Breast epithelium (tissue), 4 donors: ENCODE measurements at regions not wholly inside any gene's neighbourhood (a gene's known extent, or its start where the extent isn't known, plus 50 kb on each side); places are given as distances from the start of the nearest gene placed in this dataset.

Experiments
- DNase-seq, 2 donors: peaks; one replicate each; pipeline ENCODE4 v3.0.0-alpha.2; 2019; ENCODE audit warnings: low spot score in 2 of 2
- H3K27ac ChIP-seq, 2 donors: fragments of 200-600 bp; sonication (generic) in 1 of 2; one replicate each; pipeline ENCODE4 v1.5.1; 2016 to 2019; ENCODE audit warnings: mild to moderate bottlenecking in 1 of 2
- H3K27me3 ChIP-seq, 2 donors: fragments of 200-600 bp; sonication (generic) in 1 of 2; one replicate each; pipeline versions ENCODE4 v1.5.1 to v1.6.0; 2017 to 2019; ENCODE audit warnings: control low read depth in 1 of 2, mild to moderate bottlenecking in 1 of 2
- H3K36me3 ChIP-seq: fragments of 200-600 bp; one replicate; pipeline ENCODE4 v1.5.1; 2019
- H3K4me1 ChIP-seq, 2 donors: fragments of 200-600 bp; sonication (generic); one replicate each; pipeline ENCODE4 v1.5.1; 2016 to 2019; ENCODE audit warnings: control low read depth in 1 of 2
- H3K4me3 ChIP-seq, 3 donors: fragments of 200-600 bp; sonication (generic); 1 replicate in 2 of 3; 2 replicates in 1 of 3; pipeline ENCODE4 v1.5.1; 2016 to 2019; ENCODE audit warnings: mild to moderate bottlenecking in 3 of 3, moderate library complexity in 2 of 3
- H3K9me3 ChIP-seq, 2 donors: fragments of 200-600 bp; sonication (generic) in 1 of 2; one replicate each; pipeline ENCODE4 v1.5.1; 2016 to 2019; ENCODE audit warnings: control low read depth in 1 of 2
- CTCF ChIP-seq, 3 donors: fragments of 450-650 bp; IDR thresholded peaks; one replicate each; pipeline ENCODE4 v1.5.1; 2016 to 2017; ENCODE audit warnings: antibody characterized with exemption in 3 of 3, mild to moderate bottlenecking in 3 of 3, moderate library complexity in 3 of 3
- POLR2A ChIP-seq: fragments of 450-650 bp; IDR thresholded peaks from one replicate; pipeline ENCODE4 v1.6.1; 2016; ENCODE audit warnings: antibody characterized with exemption, mild to moderate bottlenecking, moderate library complexity
- POLR2AphosphoS5 ChIP-seq, 3 donors: sonication (generic); formaldehyde crosslinking; IDR thresholded peaks; one replicate each; pipeline ENCODE4 v1.6.1; 2017; ENCODE audit warnings: antibody characterized with exemption in 3 of 3
- intact Hi-C: fragments of 100-400 bp; cut with DNase I; formaldehyde crosslinking; loops from one replicate; pipeline ENCODE4 v1.15.1; 2023; ENCODE audit warnings: low total_unique reads

GRCh38 chr6:166824880-166825250, 131.5 kb downstream of the RNASET2 start:
- Histone ChIP-seq H3K4me3 (no peak overlapping the region), H3K9me3 (no peaks in the 10 kb centered on the region), H3K27me3 (no peaks in the 10 kb centered on the region), H3K36me3 (no peaks in the 10 kb centered on the region), H3K4me1 (no peaks in the 10 kb centered on the region), H3K27ac (no peak overlapping the region)
- intact Hi-C loops: no loop called here
- DNase-seq: no peak
- no peak for TF ChIP-seq POLR2A
- TF ChIP-seq POLR2AphosphoS5 (IDR thresholded peaks at IDR 0.05): no peak
- TF ChIP-seq CTCF (IDR thresholded peaks at IDR 0.05): no peak

- Histone ChIP-seq H3K4me1 (no peaks in the 10 kb centered on the region), H3K27me3 (no peaks in the 10 kb centered on the region), H3K36me3 (no peaks in the 10 kb centered on the region), H3K9me3 (no peaks in the 10 kb centered on the region), H3K27ac (no peak overlapping the region), H3K4me3 (no peak overlapping the region)
- intact Hi-C loops: no loop called here
- no peak for DNase-seq
- TF ChIP-seq POLR2AphosphoS5 (IDR thresholded peaks at IDR 0.05) (no peak), CTCF (IDR thresholded peaks at IDR 0.05) (no peak), POLR2A (no peak)
These were observed 132.0 kb downstream of the RNASET2 start for GRCh38 chr6:166824146-166824879.

- intact Hi-C loops: no loop called here
- no peak for TF ChIP-seq CTCF (IDR thresholded peaks at IDR 0.05)
- TF ChIP-seq POLR2A: no peak
- TF ChIP-seq POLR2AphosphoS5 (IDR thresholded peaks at IDR 0.05): no peak
- no peaks in the 10 kb centered on the region for H3K36me3 ChIP-seq
- H3K9me3 ChIP-seq: no peaks in the 10 kb centered on the region
- H3K27ac ChIP-seq: no peak overlapping the region
- no peak for DNase-seq
- H3K27me3 ChIP-seq: no peaks in the 10 kb centered on the region
- no peaks in the 10 kb centered on the region for H3K4me1 ChIP-seq
- H3K4me3 ChIP-seq: no peak overlapping the region
These were observed 133.7 kb downstream of the RNASET2 start for GRCh38 chr6:166822609-166823008.

- intact Hi-C loops: no loop called here
- no peaks in the 10 kb centered on the region for H3K9me3 ChIP-seq
- H3K27me3 ChIP-seq: no peaks in the 10 kb centered on the region
- no peak for DNase-seq
- no peak overlapping the region for H3K27ac ChIP-seq
- H3K4me3 ChIP-seq: no peak overlapping the region
- H3K36me3 ChIP-seq: no peaks in the 10 kb centered on the region
- TF ChIP-seq CTCF (IDR thresholded peaks at IDR 0.05): no peak
- TF ChIP-seq POLR2A: no peak
- no peak for TF ChIP-seq POLR2AphosphoS5 (IDR thresholded peaks at IDR 0.05)
- H3K4me1 ChIP-seq: no peaks in the 10 kb centered on the region
These were observed 135.9 kb downstream of the RNASET2 start for GRCh38 chr6:166820483-166820882.

GRCh38 chr6:166820070-166820469, 136.3 kb downstream of the RNASET2 start:
- Histone ChIP-seq H3K27me3 (no peaks in the 10 kb centered on the region), H3K4me1 (no peaks in the 10 kb centered on the region), H3K36me3 (no peaks in the 10 kb centered on the region), H3K27ac (no peak overlapping the region), H3K4me3 (no peak overlapping the region), H3K9me3 (no peaks in the 10 kb centered on the region)
- no peak for TF ChIP-seq POLR2A
- no peak for TF ChIP-seq CTCF (IDR thresholded peaks at IDR 0.05)
- no peak for TF ChIP-seq POLR2AphosphoS5 (IDR thresholded peaks at IDR 0.05)
- no peak for DNase-seq
- intact Hi-C loops: no loop called here
